ENCODE measurements at regions not wholly inside any gene's neighbourhood (a gene's known extent, or its start where the extent isn't known, plus 50 kb on each side); places are given as distances from the start of the nearest gene placed in this dataset.

GRCh38 chr20:43843096-43843964 is 71.3 kb upstream of the TOX2 start:
- no peak for DNase-seq
- H3K27ac Mint-ChIP-seq, result no peak overlapping the region
- no peak overlapping the region for H3K4me3 Mint-ChIP-seq
- no peaks in the 10 kb centered on the region for H3K9me3 Mint-ChIP-seq
- H3K4me1 Mint-ChIP-seq, result peaks cover 41% of the 10 kb centered on the region
- ATAC-seq, result no peak
- H3K36me3 Mint-ChIP-seq (ENCODE audit: low read depth), result no peaks in the 10 kb centered on the region
- H3K27me3 Mint-ChIP-seq, result peaks cover 19% of the 10 kb centered on the region

- DNase-seq (no peak), ATAC-seq (no peak)
- no peaks in the 10 kb centered on the region for H3K36me3 Mint-ChIP-seq (ENCODE audit: low read depth)
- H3K4me3 Mint-ChIP-seq, result no peak overlapping the region
- peaks cover 51% of the 10 kb centered on the region for H3K4me1 Mint-ChIP-seq
- H3K9me3 Mint-ChIP-seq, result no peaks in the 10 kb centered on the region
- H3K27me3 Mint-ChIP-seq, result peaks cover 23% of the 10 kb centered on the region
- H3K27ac Mint-ChIP-seq, result no peak overlapping the region
Observed at GRCh38 chr20:43842126-43843020, 72.3 kb upstream of the TOX2 start.

DNA sequence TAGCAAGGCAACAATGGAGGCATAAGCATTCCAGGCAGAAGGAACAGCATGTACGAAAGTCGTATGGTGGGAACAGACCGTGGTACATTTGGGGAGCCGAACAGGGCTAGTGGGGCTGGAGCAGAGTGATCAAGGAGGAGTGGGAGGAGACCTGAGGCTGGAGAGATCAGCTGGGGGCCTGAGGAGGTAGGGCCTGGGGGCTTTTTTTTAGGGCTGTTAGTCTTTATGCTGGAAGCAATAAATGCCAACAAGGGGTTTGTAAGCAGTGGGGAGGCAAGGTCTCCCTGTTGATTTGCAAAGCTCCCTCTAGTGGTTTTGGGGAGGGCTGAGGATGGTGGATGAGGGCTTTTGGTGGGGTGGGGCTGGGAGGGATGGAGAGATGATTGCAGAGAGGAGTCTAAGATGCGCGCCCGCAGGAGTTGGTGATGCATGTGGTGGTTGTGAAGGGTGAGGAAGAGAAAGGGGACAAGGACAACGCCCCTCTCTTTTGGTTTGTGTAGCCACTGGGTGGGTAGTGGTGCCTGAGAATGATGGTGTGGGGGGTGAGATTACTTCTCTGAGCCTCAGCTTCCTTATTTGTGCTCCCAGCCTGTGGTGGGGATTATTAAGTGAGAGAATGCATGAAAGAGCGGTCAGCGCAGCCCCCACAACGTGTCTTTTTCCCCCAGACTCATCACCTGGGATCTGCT is 74.1 kb upstream of the TOX2 start:
- Mint-ChIP-seq H3K4me3 (no peak overlapping the region), H3K27ac (no peak overlapping the region), H3K4me1 (peaks cover 43% of the 10 kb centered on the region), H3K27me3 (peaks cover 23% of the 10 kb centered on the region), H3K36me3 (ENCODE audit: low read depth) (no peaks in the 10 kb centered on the region), H3K9me3 (no peaks in the 10 kb centered on the region)
- peak; percentile 42 for DNase-seq
- ATAC-seq, result peak; percentile 31

GRCh38 chr20:43839793-43840199 is 74.9 kb upstream of the TOX2 start:
- Mint-ChIP-seq H3K4me3 (no peak overlapping the region), H3K4me1 (peaks cover 36% of the 10 kb centered on the region), H3K27ac (no peak overlapping the region), H3K27me3 (peaks cover 21% of the 10 kb centered on the region), H3K9me3 (no peaks in the 10 kb centered on the region), H3K36me3 (ENCODE audit: low read depth) (no peaks in the 10 kb centered on the region)
- DNase-seq, result no peak
- ATAC-seq, result peak; percentile 57

DNA sequence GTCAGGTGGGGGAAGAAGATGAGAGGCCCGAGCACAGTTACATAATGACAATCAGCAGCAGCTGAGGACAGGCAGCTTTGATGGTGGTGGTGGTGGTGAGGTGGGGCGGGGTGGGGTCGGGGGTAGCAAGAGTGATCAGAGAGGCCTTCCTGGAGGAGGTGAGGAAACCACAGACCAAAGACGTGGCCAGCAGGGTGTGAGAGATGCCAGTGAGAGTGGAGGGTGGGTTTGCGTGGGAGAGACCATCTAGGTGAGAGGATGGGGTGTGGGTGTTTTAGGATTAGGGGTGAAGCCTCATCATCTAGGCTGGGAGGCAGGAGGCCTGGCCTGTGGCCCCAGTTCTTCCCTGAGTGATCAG is 76.0 kb upstream of the TOX2 start:
- H3K4me1 Mint-ChIP-seq, result peaks cover 35% of the 10 kb centered on the region
- DNase-seq, result peak; percentile 39
- no peak overlapping the region for H3K4me3 Mint-ChIP-seq
- H3K9me3 Mint-ChIP-seq, result no peaks in the 10 kb centered on the region
- H3K27ac Mint-ChIP-seq, result no peak overlapping the region
- ATAC-seq, result peak; percentile 46
- H3K36me3 Mint-ChIP-seq (ENCODE audit: low read depth), result no peaks in the 10 kb centered on the region
- H3K27me3 Mint-ChIP-seq, result peaks cover 23% of the 10 kb centered on the region

DNA sequence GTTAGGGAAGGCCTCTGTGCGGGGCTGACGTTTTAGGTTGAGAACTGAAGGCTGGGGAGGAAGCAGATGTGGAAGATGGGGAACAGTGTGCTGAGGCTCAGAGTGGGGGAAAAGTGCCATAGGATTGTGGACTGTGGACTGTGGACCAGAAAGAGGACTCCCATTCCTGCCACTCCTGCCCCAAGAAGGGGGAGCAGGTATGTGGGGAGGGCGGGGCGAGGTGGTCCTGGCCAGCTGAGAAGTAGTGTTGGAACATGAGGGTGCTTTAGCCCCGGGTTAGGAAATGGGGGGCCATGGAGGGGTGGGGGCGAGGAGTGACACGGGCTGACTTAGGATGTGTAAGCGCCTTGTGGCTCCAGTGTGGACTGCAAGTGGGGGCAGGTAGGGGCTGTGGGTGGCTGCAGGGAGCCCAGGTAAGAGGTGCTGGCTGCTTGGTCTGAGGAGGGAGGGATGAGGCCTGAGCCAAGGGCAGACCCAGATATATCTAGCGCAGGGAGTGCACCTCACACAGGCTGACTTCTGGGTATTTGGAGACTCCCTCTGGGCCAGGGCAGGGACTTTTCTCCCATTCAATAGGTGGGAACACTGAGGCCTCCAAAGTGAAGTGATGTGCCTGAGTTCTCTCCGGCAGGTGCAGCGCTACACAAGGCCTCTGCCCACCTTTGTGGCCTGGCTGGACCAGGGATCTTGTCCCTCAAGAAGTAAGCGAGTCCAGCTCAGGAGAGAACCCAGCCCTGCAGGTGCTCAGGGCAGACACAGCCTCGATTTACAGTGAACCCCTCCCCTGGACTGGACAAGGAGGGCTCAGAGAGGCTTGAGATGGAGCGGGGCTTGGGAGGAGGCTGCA is 76.6 kb upstream of the TOX2 start:
- no peak for DNase-seq
- Mint-ChIP-seq H3K36me3 (ENCODE audit: low read depth) (no peaks in the 10 kb centered on the region), H3K4me1 (peaks cover 35% of the 10 kb centered on the region), H3K4me3 (no peak overlapping the region), H3K27ac (no peak overlapping the region), H3K27me3 (peaks cover 17% of the 10 kb centered on the region), H3K9me3 (no peaks in the 10 kb centered on the region)
- ATAC-seq, result no peak

GRCh38 chr20:43836790-43837189 is 77.9 kb upstream of the TOX2 start:
- Mint-ChIP-seq H3K4me3 (no peak overlapping the region), H3K27me3 (peaks cover 22% of the 10 kb centered on the region), H3K4me1 (peaks cover 35% of the 10 kb centered on the region), H3K27ac (no peak overlapping the region), H3K36me3 (ENCODE audit: low read depth) (no peaks in the 10 kb centered on the region), H3K9me3 (no peaks in the 10 kb centered on the region)
- DNase-seq (no peak), ATAC-seq (no peak)

- H3K9me3 Mint-ChIP-seq, result no peaks in the 10 kb centered on the region
- H3K27me3 Mint-ChIP-seq, result peaks cover 25% of the 10 kb centered on the region
- no peak for ATAC-seq
- no peak overlapping the region for H3K4me3 Mint-ChIP-seq
- no peak overlapping the region for H3K27ac Mint-ChIP-seq
- DNase-seq, result no peak
- peaks cover 35% of the 10 kb centered on the region for H3K4me1 Mint-ChIP-seq
- no peaks in the 10 kb centered on the region for H3K36me3 Mint-ChIP-seq (ENCODE audit: low read depth)
Observed at GRCh38 chr20:43835944-43836508, 78.6 kb upstream of the TOX2 start.

GRCh38 chr20:43833511-43834395 is 80.9 kb upstream of the TOX2 start:
- Mint-ChIP-seq H3K36me3 (ENCODE audit: low read depth) (peaks cover 3% of the 10 kb centered on the region), H3K4me1 (peaks cover 15% of the 10 kb centered on the region), H3K4me3 (no peak overlapping the region), H3K27ac (no peak overlapping the region), H3K27me3 (peaks cover 27% of the 10 kb centered on the region), H3K9me3 (peaks cover 5% of the 10 kb centered on the region)
- ATAC-seq, result no peak
- no peak for DNase-seq

DNA sequence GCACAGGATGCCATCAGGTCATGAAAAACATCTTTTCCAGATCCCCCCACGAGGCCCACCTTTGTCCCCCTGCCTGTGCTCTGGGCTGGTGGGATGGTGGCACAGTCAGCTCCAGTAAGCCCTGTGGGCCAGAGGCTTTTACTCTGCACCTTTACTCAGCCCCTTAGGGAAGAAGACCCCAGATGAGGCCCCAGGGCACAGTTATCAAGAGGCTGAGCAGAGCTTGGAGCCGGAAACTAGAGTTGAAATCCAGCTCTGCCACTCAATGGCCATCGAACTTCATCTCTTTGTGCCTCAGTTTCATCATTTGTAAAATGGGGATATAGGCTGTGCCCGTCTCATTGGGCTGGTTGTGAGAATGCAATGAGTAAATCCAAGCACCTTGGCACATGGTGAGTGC is 81.7 kb upstream of the TOX2 start:
- no peak overlapping the region for H3K4me3 Mint-ChIP-seq
- no peak for ATAC-seq
- H3K9me3 Mint-ChIP-seq, result peaks cover 5% of the 10 kb centered on the region
- DNase-seq, result no peak
- H3K36me3 Mint-ChIP-seq (ENCODE audit: low read depth), result peaks cover 3% of the 10 kb centered on the region
- peaks cover 7% of the 10 kb centered on the region for H3K4me1 Mint-ChIP-seq
- no peak overlapping the region for H3K27ac Mint-ChIP-seq
- H3K27me3 Mint-ChIP-seq, result peaks cover 27% of the 10 kb centered on the region

DNA sequence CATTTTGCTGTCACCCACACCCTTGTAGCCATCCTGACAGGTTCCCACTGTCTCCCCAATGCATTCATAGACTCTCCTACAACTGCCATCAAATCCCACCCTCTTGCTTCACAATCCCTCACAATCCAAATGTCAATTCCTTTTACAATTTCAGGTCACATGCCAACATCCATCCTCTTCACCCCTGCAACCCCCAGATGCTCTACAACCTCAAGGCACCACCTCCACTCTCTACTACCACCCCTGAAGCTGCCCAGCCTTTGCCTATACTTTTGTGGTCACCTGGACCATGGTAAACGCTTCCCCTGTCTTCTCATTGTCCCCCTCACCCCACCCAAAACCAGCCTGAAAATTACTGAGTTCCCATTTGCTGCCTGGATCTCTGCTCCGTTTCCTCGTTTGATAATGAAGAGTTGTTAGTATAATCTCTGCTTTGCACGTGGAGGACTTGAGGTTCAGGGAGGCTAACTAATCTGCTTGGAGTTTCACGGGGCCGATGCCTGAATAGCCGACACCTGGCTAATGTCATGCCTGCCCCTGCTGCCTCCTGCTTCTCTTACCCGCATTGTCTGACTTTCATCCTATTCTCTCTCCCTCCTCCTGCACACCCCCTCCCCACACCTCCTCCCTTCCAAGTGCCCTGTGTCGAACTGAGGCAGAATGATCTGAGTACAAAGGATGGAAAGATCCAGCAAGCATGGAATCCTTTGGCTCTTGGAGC is 82.4 kb upstream of the TOX2 start:
- H3K4me3 Mint-ChIP-seq, result no peak overlapping the region
- no peak overlapping the region for H3K27ac Mint-ChIP-seq
- H3K9me3 Mint-ChIP-seq, result peaks cover 5% of the 10 kb centered on the region
- H3K4me1 Mint-ChIP-seq, result no peaks in the 10 kb centered on the region
- ATAC-seq, result no peak
- DNase-seq, result no peak
- H3K27me3 Mint-ChIP-seq, result peaks cover 24% of the 10 kb centered on the region
- peaks cover 3% of the 10 kb centered on the region for H3K36me3 Mint-ChIP-seq (ENCODE audit: low read depth)

- ATAC-seq, result no peak
- H3K9me3 Mint-ChIP-seq, result peaks cover 5% of the 10 kb centered on the region
- H3K27me3 Mint-ChIP-seq, result peaks cover 24% of the 10 kb centered on the region
- no peak overlapping the region for H3K4me3 Mint-ChIP-seq
- DNase-seq, result no peak
- H3K27ac Mint-ChIP-seq, result no peak overlapping the region
- peaks cover 3% of the 10 kb centered on the region for H3K36me3 Mint-ChIP-seq (ENCODE audit: low read depth)
- H3K4me1 Mint-ChIP-seq, result no peaks in the 10 kb centered on the region
Observed at GRCh38 chr20:43831481-43832065, 83.1 kb upstream of the TOX2 start.
